ENCODE measurements at regions not wholly inside any gene's neighbourhood (a gene's known extent, or its start where the extent isn't known, plus 50 kb on each side); places are given as distances from the start of the nearest gene placed in this dataset.

DNA sequence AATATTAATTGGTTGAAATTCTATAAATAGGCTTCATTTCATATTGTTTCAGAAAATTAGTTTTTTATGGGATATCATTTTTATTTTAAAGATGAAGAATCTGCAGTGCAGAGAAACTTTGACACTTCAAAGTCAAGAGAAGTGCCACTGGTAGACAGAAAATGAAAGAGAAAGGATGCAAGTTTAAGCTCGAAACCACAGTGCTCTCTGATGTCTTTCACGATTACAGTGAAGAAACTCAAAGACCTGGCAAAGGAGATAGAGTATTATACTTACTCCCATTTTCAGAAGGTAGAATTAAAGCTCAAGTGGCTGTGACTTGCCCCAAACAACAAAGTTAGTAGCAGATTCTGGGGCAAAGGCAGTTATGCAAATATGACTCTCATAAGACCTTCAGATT is 745.4 kb downstream of the TECRL start:
- intact Hi-C loops (cut with DNase I; ENCODE audit: low total_unique reads), result no loop called here
- 79 to 95% methylated on average over 2 of the region's 2 CpGs for WGBS, 2 donors (ENCODE audit: low coverage in 1 of 2)

DNA sequence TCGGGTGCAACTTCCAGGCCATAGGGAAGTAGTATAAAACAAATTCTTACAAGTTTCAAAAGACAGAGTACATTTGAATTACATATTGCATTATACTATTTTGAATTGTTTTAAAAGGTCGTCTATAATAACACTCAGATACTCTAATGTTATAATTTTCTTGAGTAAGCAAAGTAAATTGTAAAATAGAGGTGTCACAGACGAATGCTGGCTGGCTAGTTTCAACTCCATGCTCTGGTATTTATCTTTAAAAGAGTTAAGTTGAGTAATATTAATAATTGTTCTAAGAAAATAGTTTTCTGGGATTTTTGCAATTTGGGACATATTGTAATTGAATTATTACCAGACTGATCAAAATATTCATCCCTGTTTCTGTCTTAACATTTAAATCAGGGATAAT is 764.9 kb downstream of the TECRL start:
- peaks cover 0 to 4% of the 10 kb centered on the region in 2 donors for H3K9me3 ChIP-seq
- no peak overlapping the region for H3K27ac ChIP-seq
- no peaks in the 10 kb centered on the region for H3K4me1 ChIP-seq
- H3K27me3 ChIP-seq, result no peaks in the 10 kb centered on the region
- H3K4me3 ChIP-seq, result no peak overlapping the region
- DNase-seq, result no peak
- in situ Hi-C loops (cut with MboI; ENCODE audit: low pct_ligation_motif_present in 1 of 4, low pct_unique_long_range_greater_than_20kb in 1 of 4, low sequenced_read_pairs in 3 of 4), result no loop called here
- TF ChIP-seq, protein P1, sequence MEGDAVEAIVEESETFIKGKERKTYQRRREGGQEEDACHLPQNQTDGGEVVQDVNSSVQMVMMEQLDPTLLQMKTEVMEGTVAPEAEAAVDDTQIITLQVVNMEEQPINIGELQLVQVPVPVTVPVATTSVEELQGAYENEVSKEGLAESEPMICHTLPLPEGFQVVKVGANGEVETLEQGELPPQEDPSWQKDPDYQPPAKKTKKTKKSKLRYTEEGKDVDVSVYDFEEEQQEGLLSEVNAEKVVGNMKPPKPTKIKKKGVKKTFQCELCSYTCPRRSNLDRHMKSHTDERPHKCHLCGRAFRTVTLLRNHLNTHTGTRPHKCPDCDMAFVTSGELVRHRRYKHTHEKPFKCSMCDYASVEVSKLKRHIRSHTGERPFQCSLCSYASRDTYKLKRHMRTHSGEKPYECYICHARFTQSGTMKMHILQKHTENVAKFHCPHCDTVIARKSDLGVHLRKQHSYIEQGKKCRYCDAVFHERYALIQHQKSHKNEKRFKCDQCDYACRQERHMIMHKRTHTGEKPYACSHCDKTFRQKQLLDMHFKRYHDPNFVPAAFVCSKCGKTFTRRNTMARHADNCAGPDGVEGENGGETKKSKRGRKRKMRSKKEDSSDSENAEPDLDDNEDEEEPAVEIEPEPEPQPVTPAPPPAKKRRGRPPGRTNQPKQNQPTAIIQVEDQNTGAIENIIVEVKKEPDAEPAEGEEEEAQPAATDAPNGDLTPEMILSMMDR (IDR thresholded peaks at IDR 0.05), result no peak
- TF ChIP-seq POLR2A (IDR thresholded peaks at IDR 0.05), result no peak
- no peak for TF ChIP-seq POLR2AphosphoS5 (IDR thresholded peaks at IDR 0.05)
- TF ChIP-seq EP300 (IDR thresholded peaks at IDR 0.05; ENCODE audit: low read depth), result no peak
- no peaks in the 10 kb centered on the region for H3K36me3 ChIP-seq
- intact Hi-C loops (cut with DNase I; ENCODE audit: low total_unique reads), result no loop called here
- 45 to 46% methylated on average over 3 of the region's 3 CpGs for WGBS, 2 donors (ENCODE audit: low coverage in 1 of 2)

More for the DNA sequence above, 745.4 kb downstream of the TECRL start:
- Histone ChIP-seq H3K4me1 (no peaks in the 10 kb centered on the region), H3K4me3 (no peak overlapping the region), H3K27ac (no peak overlapping the region), H3K36me3 (no peaks in the 10 kb centered on the region), H3K27me3 (no peaks in the 10 kb centered on the region), H3K9me3 (peaks cover 3% of the 10 kb centered on the region in 2 donors)
- in situ Hi-C loops (cut with MboI; ENCODE audit: low pct_ligation_motif_present in 1 of 4, low pct_unique_long_range_greater_than_20kb in 1 of 4, low sequenced_read_pairs in 3 of 4), result no loop called here
- TF ChIP-seq, protein P1 (IDR thresholded peaks at IDR 0.05), result no peak
- TF ChIP-seq POLR2AphosphoS5 (IDR thresholded peaks at IDR 0.05) (no peak), POLR2A (IDR thresholded peaks at IDR 0.05) (no peak), EP300 (IDR thresholded peaks at IDR 0.05; ENCODE audit: low read depth) (no peak)
- DNase-seq, result no peak

DNA sequence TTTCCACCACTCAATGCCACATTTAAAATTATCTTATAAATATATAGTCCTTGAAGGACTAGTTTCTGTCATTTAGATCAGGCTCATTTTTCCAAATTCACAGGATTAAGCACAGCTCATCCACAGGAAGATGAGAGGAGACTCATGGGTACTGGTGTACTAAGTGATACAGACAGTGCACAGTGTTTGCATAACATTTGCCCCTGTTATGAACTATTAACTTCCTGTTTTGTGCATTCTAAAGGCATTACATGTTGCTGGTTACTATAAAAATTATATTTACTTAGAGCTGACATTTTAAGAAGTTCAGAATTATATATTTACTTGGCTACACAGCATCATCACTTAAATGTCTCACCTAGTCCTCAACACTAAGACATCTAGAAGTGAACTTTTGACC is 772.0 kb downstream of the TECRL start:
- no peaks in the 10 kb centered on the region for H3K27me3 ChIP-seq
- in situ Hi-C loops (cut with MboI; ENCODE audit: low pct_ligation_motif_present in 1 of 4, low pct_unique_long_range_greater_than_20kb in 1 of 4, low sequenced_read_pairs in 3 of 4) (no loop called here), intact Hi-C loops (cut with DNase I; ENCODE audit: low total_unique reads) (no loop called here)
- H3K4me1 ChIP-seq, result no peaks in the 10 kb centered on the region
- peaks cover 3 to 5% of the 10 kb centered on the region in 2 donors for H3K9me3 ChIP-seq
- no peak for DNase-seq
- H3K27ac ChIP-seq, result no peak overlapping the region
- TF ChIP-seq, protein P1 (IDR thresholded peaks at IDR 0.05), result no peak
- no peak for TF ChIP-seq EP300 (IDR thresholded peaks at IDR 0.05; ENCODE audit: low read depth)
- no peak for TF ChIP-seq POLR2A (IDR thresholded peaks at IDR 0.05)
- no peak overlapping the region for H3K4me3 ChIP-seq
- H3K36me3 ChIP-seq, result no peaks in the 10 kb centered on the region

DNA sequence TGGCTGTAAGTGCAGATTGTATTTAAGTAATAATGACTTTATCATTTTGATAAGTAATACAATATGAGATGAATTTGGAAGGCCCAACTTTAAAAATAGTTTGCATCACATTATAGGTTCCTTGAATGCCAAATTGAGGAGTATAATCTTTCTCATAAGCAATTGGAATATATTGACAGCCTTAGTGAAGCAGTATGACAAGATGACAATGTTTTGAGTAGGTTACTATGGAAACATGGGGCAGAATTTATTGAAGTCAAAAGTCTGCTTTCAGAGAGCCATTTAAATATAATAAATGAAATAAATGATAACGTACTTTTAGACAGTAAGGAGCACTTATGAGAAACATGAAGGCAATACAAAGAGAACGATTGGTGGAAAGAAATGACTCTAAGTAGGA is 776.4 kb downstream of the TECRL start:
- Histone ChIP-seq H3K9me3 (peaks cover 0 to 3% of the 10 kb centered on the region in 2 donors), H3K27me3 (no peaks in the 10 kb centered on the region), H3K27ac (no peak overlapping the region), H3K4me3 (no peak overlapping the region), H3K36me3 (no peaks in the 10 kb centered on the region), H3K4me1 (no peaks in the 10 kb centered on the region)
- in situ Hi-C loops (cut with MboI; ENCODE audit: low pct_ligation_motif_present in 1 of 4, low pct_unique_long_range_greater_than_20kb in 1 of 4, low sequenced_read_pairs in 3 of 4) (no loop called here), intact Hi-C loops (cut with DNase I; ENCODE audit: low total_unique reads) (no loop called here)
- no peak for DNase-seq
- WGBS, 2 donors (ENCODE audit: low coverage in 1 of 2), result 44 to 74% methylated on average over 2 of the region's 2 CpGs
- TF ChIP-seq EP300 (IDR thresholded peaks at IDR 0.05; ENCODE audit: low read depth) (no peak), POLR2AphosphoS5 (IDR thresholded peaks at IDR 0.05) (no peak), POLR2A (IDR thresholded peaks at IDR 0.05) (no peak)
- TF ChIP-seq, protein P1 (IDR thresholded peaks at IDR 0.05), result no peak
